ENCODE measurements at regions not wholly inside any gene's neighbourhood (a gene's known extent, or its start where the extent isn't known, plus 50 kb on each side); places are given as distances from the start of the nearest gene placed in this dataset.

DNA sequence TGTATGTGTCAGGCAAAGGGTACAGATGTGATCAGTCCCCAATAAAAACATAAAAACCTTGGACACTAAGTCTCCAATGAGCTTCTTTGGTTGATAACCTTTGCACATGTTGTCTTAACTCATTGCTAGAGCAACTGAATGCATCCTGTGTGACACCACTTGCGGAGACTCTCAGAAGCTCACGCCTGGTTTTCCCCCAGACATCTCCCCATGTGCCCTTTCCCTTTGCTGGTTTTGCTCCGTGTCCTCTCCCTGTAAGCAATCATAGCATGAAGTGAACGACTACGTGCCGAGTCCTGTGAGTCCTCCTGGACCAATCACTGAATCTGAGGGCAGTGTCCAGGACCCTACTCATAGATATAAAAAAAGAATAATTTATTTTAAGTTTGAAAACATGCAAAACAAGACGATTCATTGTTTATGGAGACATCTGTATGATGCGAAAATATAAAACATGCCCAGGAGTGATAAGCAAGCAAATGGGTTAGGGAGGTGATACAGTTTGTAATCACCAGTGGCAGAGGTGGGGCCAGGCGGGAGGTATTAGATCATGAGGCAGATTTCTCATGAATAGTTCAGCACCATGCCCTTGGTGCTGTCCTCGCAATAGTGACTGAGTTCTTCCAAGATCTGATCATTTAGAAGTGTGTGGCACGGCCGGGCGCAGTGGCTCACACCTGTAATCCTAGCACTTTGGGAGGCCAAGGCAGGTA lies 115.5 kb downstream of the MED10 start:
- TF ChIP-seq, protein P1, sequence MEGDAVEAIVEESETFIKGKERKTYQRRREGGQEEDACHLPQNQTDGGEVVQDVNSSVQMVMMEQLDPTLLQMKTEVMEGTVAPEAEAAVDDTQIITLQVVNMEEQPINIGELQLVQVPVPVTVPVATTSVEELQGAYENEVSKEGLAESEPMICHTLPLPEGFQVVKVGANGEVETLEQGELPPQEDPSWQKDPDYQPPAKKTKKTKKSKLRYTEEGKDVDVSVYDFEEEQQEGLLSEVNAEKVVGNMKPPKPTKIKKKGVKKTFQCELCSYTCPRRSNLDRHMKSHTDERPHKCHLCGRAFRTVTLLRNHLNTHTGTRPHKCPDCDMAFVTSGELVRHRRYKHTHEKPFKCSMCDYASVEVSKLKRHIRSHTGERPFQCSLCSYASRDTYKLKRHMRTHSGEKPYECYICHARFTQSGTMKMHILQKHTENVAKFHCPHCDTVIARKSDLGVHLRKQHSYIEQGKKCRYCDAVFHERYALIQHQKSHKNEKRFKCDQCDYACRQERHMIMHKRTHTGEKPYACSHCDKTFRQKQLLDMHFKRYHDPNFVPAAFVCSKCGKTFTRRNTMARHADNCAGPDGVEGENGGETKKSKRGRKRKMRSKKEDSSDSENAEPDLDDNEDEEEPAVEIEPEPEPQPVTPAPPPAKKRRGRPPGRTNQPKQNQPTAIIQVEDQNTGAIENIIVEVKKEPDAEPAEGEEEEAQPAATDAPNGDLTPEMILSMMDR (IDR thresholded peaks at IDR 0.05): no peak
- no peak for TF ChIP-seq POLR2A (IDR thresholded peaks at IDR 0.05)
